Brain microvascular endothelial cell (primary cell): ENCODE measurements at regions not wholly inside any gene's neighbourhood (a gene's known extent, or its start where the extent isn't known, plus 50 kb on each side); places are given as distances from the start of the nearest gene placed in this dataset.

ENCODE experiments used
- DNase-seq: peaks from one replicate; pipeline ENCODE4 v3.0.0-alpha.2; 2020
- H3K27ac ChIP-seq: fragments of 250-450 bp; sonication (Bioruptor Pico); 2 replicates; pipeline ENCODE4 v1.5.1; 2020; ENCODE audit warnings: mild to moderate bottlenecking, moderate library complexity
- H3K27me3 ChIP-seq: fragments of 250-450 bp; sonication (Bioruptor Pico); replicated peaks from 2 replicates; pipeline ENCODE4 v1.5.1; 2020; ENCODE audit warnings: mild to moderate bottlenecking
- H3K36me3 ChIP-seq: fragments of 250-450 bp; sonication (Bioruptor Pico); replicated peaks from 2 replicates; pipeline ENCODE4 v1.5.1; 2020; ENCODE audit warnings: mild to moderate bottlenecking
- H3K4me3 ChIP-seq: 2 replicates; pipeline ENCODE4 v1.5.1; 2011; ENCODE audit warnings: low read depth, mild to moderate bottlenecking, control low read depth, low read length, moderate library complexity
- in situ Hi-C: cut with HindIII; loops from 2 replicates; pipeline ENCODE4 v1.10.0; 2017; ENCODE audit warnings: low sequenced_read_pairs, low pct_ligation_motif_present
- TF ChIP-seq, protein P1 (sequence below): IDR thresholded peaks from 2 replicates; pipeline ENCODE4 v1.5.1; 2011; ENCODE audit warnings: low read depth, mild to moderate bottlenecking, moderate library complexity, low read length, control low read depth, inconsistent platforms; ENCODE audit errors: missing control alignments

DNA sequence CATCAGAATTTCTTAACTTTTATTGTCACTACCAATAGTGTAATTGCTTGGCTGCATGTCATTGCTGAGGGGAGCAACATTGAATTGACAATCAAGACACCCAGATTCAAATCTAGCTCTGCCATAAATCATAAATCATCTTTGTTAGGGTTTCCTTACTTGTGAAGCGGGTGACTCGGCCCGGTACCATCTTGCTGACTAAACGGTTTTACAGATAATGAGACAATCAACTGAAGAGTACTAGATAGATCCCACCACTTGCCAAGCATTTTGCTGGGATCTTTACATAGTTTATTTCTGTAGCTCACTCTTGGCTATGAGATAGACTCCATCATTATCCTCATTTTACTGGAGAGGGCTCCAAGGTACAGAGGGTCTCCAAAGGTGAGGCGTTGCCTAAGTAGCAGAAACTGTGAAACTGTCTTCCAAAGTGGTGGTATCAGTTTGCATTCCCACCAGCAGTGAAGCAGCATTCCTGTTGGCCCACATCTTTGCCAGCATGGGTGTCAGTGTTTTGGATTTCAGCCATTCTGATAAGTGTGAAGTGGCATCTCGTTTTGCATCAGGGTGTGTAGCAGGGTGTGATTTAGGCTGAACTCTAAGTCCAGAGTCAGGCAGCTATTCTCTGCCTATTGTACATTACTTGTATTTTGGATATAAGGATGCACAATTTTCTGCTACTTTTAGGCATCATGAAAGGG lies 168.7 kb upstream of the BMPER start:
- DNase-seq = no peak
- Histone ChIP-seq H3K4me3 (no peak overlapping the region), H3K27me3 (no peaks in the 10 kb centered on the region), H3K36me3 (no peaks in the 10 kb centered on the region), H3K27ac (no peak overlapping the region)
- TF ChIP-seq, protein P1, sequence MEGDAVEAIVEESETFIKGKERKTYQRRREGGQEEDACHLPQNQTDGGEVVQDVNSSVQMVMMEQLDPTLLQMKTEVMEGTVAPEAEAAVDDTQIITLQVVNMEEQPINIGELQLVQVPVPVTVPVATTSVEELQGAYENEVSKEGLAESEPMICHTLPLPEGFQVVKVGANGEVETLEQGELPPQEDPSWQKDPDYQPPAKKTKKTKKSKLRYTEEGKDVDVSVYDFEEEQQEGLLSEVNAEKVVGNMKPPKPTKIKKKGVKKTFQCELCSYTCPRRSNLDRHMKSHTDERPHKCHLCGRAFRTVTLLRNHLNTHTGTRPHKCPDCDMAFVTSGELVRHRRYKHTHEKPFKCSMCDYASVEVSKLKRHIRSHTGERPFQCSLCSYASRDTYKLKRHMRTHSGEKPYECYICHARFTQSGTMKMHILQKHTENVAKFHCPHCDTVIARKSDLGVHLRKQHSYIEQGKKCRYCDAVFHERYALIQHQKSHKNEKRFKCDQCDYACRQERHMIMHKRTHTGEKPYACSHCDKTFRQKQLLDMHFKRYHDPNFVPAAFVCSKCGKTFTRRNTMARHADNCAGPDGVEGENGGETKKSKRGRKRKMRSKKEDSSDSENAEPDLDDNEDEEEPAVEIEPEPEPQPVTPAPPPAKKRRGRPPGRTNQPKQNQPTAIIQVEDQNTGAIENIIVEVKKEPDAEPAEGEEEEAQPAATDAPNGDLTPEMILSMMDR = no peak
- in situ Hi-C loops = no loop called here

DNA sequence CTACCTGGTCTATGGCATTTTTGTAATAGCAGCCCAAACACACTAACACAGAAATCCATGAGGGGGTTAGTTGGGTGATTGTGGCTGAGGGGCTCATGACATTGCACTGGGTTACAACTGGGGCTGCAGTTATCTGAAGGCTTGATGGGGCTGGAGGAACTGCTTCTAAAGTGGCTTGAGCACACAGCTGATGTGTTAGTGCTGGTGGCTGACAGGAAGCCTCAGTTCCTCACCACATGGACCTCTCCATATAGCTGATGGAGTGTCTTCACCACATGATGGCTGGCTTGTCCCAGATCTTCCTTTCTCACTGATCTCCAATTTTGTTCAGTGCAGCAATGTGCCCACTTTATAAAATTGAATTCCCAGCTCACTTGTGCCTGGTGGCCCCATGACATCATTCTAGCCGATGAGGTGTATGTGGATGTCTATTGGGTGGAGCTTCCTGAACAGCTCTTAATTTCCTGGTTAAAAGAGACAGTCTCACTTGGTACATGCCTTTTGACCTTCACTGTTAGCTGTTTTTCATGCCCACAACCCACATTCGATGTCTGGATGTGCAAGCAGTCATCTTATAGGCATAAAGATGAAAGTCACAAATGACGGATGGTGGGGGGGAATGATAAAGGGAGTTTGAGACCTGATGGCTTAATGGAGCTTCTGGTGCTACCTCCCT lies 166.9 kb upstream of the BMPER start:
- no peak for DNase-seq
- no peak overlapping the region for H3K27ac ChIP-seq
- H3K36me3 ChIP-seq = no peaks in the 10 kb centered on the region
- TF ChIP-seq, protein P1 = no peak
- H3K27me3 ChIP-seq = no peaks in the 10 kb centered on the region
- in situ Hi-C loops = no loop called here
- H3K4me3 ChIP-seq = no peak overlapping the region

DNA sequence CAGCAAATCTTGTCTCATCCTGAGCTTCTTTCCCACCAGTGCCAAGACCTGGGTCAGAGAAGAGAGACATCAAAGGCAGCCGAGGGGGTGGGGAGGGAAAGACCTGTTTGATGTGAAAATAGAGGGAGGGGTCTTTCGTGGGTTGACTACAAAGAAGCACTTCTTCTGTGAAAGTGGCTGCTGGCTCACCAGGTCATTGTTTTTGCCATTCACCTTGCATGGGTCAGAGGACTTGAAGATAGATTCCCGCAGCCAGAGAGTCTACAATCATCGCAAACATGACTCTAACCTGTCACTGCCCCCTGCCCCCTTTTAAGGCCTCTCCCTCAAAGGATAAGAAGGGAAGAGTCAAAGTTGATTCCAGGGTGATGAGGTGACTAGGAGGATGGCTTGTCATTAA lies 166.1 kb upstream of the BMPER start:
- H3K4me3 ChIP-seq = no peak overlapping the region

DNA sequence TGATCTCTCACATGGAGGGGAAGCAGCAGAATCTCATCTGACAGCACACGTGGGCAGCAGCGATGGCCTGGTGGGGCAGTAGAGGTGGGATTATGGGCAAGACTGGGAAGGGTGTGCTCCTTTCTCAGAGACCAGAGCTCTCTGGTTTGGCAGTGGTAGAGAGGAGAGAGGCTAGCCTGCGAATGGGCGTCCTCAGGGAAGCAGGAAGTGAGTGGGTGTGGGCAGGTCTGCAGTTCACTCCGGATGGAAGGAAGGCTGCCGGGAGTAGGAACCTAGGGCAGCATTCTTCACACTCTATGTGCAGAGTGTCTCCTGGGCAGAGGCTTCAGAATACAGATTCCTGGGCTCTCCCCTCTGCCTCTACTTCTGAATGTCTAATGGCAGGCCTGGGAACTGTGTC lies 162.8 kb upstream of the BMPER start:
- in situ Hi-C loops = no loop called here
- H3K27me3 ChIP-seq = no peaks in the 10 kb centered on the region
- DNase-seq = no peak
- TF ChIP-seq, protein P1 = no peak
- no peaks in the 10 kb centered on the region for H3K36me3 ChIP-seq
- no peak overlapping the region for H3K27ac ChIP-seq
- H3K4me3 ChIP-seq = no peak overlapping the region

More for the DNA sequence above, 166.1 kb upstream of the BMPER start:
- in situ Hi-C loops = no loop called here
- no peak for DNase-seq
- Histone ChIP-seq H3K27me3 (no peaks in the 10 kb centered on the region), H3K27ac (no peak overlapping the region), H3K36me3 (no peaks in the 10 kb centered on the region)
- TF ChIP-seq, protein P1 = no peak

DNA sequence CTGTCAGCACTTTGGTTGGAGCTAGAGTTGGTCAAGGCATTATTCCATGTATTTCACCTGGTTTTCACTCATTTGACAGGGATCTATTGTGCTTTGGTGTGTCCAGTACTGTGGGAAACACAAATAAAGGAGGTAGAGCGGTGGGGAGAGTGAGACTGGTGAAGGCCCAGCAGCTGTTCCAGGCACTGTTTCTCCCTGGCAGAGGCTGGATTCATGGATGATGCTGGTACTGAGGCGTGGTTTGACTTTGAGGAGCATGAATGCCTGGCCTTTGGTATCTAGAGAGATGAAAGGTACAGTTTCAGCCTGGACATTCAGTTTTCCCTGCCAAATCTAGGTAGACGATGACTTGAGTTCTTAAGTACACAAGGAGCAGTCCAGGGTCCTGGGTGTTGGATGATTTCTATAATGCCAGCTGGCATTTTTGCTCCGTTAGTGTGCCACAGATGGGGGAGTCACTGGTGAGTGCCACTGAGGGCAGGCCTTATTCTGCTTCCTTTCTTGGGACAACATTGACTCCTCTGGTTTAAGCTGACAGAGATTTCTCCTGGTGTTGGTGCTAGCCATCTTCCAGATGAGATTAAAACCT lies 162.2 kb upstream of the BMPER start:
- TF ChIP-seq, protein P1 = no peak
- no peak overlapping the region for H3K27ac ChIP-seq
- no peaks in the 10 kb centered on the region for H3K36me3 ChIP-seq
- no peak overlapping the region for H3K4me3 ChIP-seq
- in situ Hi-C loops = no loop called here
- no peak for DNase-seq
- no peaks in the 10 kb centered on the region for H3K27me3 ChIP-seq
